ENCODE measurements at regions not wholly inside any gene's neighbourhood (a gene's known extent, or its start where the extent isn't known, plus 50 kb on each side); places are given as distances from the start of the nearest gene placed in this dataset.

GRCh38 chr13:47865883-47866282, 135.2 kb downstream of the SUCLA2 start:
- no peaks in the 10 kb centered on the region for H3K36me3 ChIP-seq
- no peak for DNase-seq
- H3K27me3 ChIP-seq (ENCODE audit: insufficient read depth, low read depth, severe bottlenecking) = no peaks in the 10 kb centered on the region
- no peak overlapping the region for H3K27ac ChIP-seq
- H3K4me3 ChIP-seq (ENCODE audit: low read depth, low read length) = no peak overlapping the region
- H3K9me3 ChIP-seq (ENCODE audit: severe bottlenecking) = no peaks in the 10 kb centered on the region
- no peak for TF ChIP-seq CTCF (IDR thresholded peaks at IDR 0.05; ENCODE audit: low read depth, low read length)

GRCh38 chr13:47862841-47863240, 138.2 kb downstream of the SUCLA2 start:
- no peak for DNase-seq
- no peak overlapping the region for H3K4me3 ChIP-seq (ENCODE audit: low read depth, low read length)
- H3K36me3 ChIP-seq = no peaks in the 10 kb centered on the region
- no peaks in the 10 kb centered on the region for H3K9me3 ChIP-seq (ENCODE audit: severe bottlenecking)
- H3K27me3 ChIP-seq (ENCODE audit: insufficient read depth, low read depth, severe bottlenecking) = no peaks in the 10 kb centered on the region
- H3K27ac ChIP-seq = no peak overlapping the region
- no peak for TF ChIP-seq CTCF (IDR thresholded peaks at IDR 0.05; ENCODE audit: low read depth, low read length)

GRCh38 chr13:47859165-47859564, 141.9 kb downstream of the SUCLA2 start:
- Histone ChIP-seq H3K27ac (peak overlapping the region; percentile 90), H3K4me3 (ENCODE audit: low read depth, low read length) (no peak overlapping the region), H3K27me3 (ENCODE audit: insufficient read depth, low read depth, severe bottlenecking) (no peaks in the 10 kb centered on the region), H3K36me3 (no peaks in the 10 kb centered on the region), H3K9me3 (ENCODE audit: severe bottlenecking) (no peaks in the 10 kb centered on the region)
- no peak for TF ChIP-seq CTCF (IDR thresholded peaks at IDR 0.05; ENCODE audit: low read depth, low read length)
- DNase-seq = no peak

GRCh38 chr13:47858042-47859025, 142.7 kb downstream of the SUCLA2 start:
- peak; percentile 22 for DNase-seq
- Histone ChIP-seq H3K4me3 (ENCODE audit: low read depth, low read length) (no peak overlapping the region), H3K27ac (peak overlapping the region; percentile 90)

GRCh38 chr13:47853236-47853635, 147.8 kb downstream of the SUCLA2 start:
- H3K27me3 ChIP-seq (ENCODE audit: insufficient read depth, low read depth, severe bottlenecking) = no peaks in the 10 kb centered on the region
- H3K36me3 ChIP-seq = no peaks in the 10 kb centered on the region
- no peak for TF ChIP-seq CTCF (IDR thresholded peaks at IDR 0.05; ENCODE audit: low read depth, low read length)
- no peaks in the 10 kb centered on the region for H3K9me3 ChIP-seq (ENCODE audit: severe bottlenecking)
- DNase-seq = no peak
- no peak overlapping the region for H3K4me3 ChIP-seq (ENCODE audit: low read depth, low read length)
- H3K27ac ChIP-seq = no peak overlapping the region

More at GRCh38 chr13:47858042-47859025, 142.7 kb downstream of the SUCLA2 start:
- Histone ChIP-seq H3K9me3 (ENCODE audit: severe bottlenecking) (no peaks in the 10 kb centered on the region), H3K36me3 (no peaks in the 10 kb centered on the region), H3K27me3 (ENCODE audit: insufficient read depth, low read depth, severe bottlenecking) (no peaks in the 10 kb centered on the region)
- no peak for TF ChIP-seq CTCF (IDR thresholded peaks at IDR 0.05; ENCODE audit: low read depth, low read length)

All from WERI-Rb-1 (cell line).